Ishikawa (cell line): ENCODE measurements at regions not wholly inside any gene's neighbourhood (a gene's known extent, or its start where the extent isn't known, plus 50 kb on each side); places are given as distances from the start of the nearest gene placed in this dataset.

ENCODE experiments used
- CEBPB ChIP-seq: IDR thresholded peaks from 2 replicates; pipeline ENCODE4 v1.6.1; 2012
- CREB1 ChIP-seq: IDR thresholded peaks from 2 replicates; pipeline ENCODE4 v1.6.1; 2012; ENCODE audit warnings: low read depth
- EGR1 ChIP-seq: IDR thresholded peaks from 2 replicates; pipeline ENCODE4 v1.6.1; 2012
- EP300 ChIP-seq: IDR thresholded peaks from 2 replicates; pipeline ENCODE4 v1.6.1; 2012; ENCODE audit warnings: borderline replicate concordance
- FOXM1 ChIP-seq: IDR thresholded peaks from 2 replicates; pipeline ENCODE4 v1.6.1; 2012; ENCODE audit warnings: low read depth, borderline replicate concordance
- NFIC ChIP-seq: IDR thresholded peaks from 2 replicates; pipeline ENCODE4 v1.6.1; 2012
- RAD21 ChIP-seq: IDR thresholded peaks from 2 replicates; pipeline ENCODE4 v1.6.1; 2012; ENCODE audit warnings: low read depth
- TAF1 ChIP-seq: IDR thresholded peaks from 2 replicates; pipeline ENCODE4 v1.6.1; 2012; ENCODE audit warnings: low read depth, mild to moderate bottlenecking
- TCF12 ChIP-seq: IDR thresholded peaks from 2 replicates; pipeline ENCODE4 v1.6.1; 2012; ENCODE audit warnings: low read depth
- TEAD4 ChIP-seq: IDR thresholded peaks from 2 replicates; pipeline ENCODE4 v1.6.1; 2012
- USF1 ChIP-seq: IDR thresholded peaks from 2 replicates; pipeline ENCODE4 v1.6.1; 2012
- YY1 ChIP-seq: IDR thresholded peaks from 2 replicates; pipeline ENCODE4 v1.6.1; 2012; ENCODE audit warnings: low read depth
- ZBTB7A ChIP-seq: IDR thresholded peaks from 2 replicates; pipeline ENCODE4 v1.6.1; 2012; ENCODE audit warnings: low read depth
- TF ChIP-seq, protein P1 (sequence below): IDR thresholded peaks from 2 replicates; pipeline ENCODE4 v1.6.1; 2012
- TF ChIP-seq, protein P2 (sequence below): IDR thresholded peaks from 2 replicates; pipeline ENCODE4 v1.6.1; 2012; ENCODE audit warnings: low read depth, mild to moderate bottlenecking

DNA sequence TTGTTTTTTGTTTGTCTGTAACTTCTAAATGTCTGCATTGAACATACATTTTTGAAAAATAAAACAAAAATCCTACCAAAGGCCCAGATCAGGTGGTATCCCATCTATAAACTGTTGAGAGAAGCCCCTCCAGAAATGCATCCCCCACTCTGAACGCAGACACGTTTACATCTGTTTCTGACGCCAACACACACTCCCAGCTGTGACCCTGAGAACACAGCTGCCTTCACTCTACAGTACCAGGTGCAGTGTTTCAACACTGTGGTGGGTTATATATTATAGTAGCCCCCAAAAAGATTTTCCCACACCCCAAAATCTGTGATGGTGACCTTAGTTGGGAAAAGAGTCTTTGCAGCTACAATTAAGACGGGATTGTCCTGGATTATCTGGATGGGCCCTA is 199.1 kb upstream of the JARID2 start:
- no peak for TF ChIP-seq EP300
- no peak for TF ChIP-seq EGR1
- TF ChIP-seq TEAD4: no peak
- TF ChIP-seq, protein P1, sequence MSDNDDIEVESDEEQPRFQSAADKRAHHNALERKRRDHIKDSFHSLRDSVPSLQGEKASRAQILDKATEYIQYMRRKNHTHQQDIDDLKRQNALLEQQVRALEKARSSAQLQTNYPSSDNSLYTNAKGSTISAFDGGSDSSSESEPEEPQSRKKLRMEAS: no peak
- TF ChIP-seq ZBTB7A: no peak
- TF ChIP-seq TCF12: no peak
- no peak for TF ChIP-seq NFIC
- TF ChIP-seq TAF1: no peak
- no peak for TF ChIP-seq FOXM1
- TF ChIP-seq RAD21: no peak
- TF ChIP-seq CREB1: no peak
- no peak for TF ChIP-seq CEBPB

DNA sequence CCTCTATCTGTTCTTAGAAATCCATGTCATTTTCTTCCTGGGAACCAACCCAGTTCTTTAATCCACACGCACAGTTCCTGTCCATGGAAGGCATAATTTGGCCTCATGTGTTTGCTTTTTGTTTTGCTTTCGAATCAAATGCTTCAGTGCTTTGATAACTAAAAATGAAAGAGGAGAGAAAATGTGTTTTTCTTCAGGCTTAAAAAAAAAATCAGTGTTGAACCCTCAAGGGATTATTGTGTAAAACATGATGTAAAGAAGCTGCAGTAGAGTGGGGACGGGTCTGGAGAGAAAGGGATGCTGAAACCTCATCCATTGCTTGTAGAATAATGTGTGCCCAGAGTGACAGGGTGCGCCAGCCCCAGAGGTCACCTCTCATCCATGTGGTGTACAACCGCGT is 197.5 kb upstream of the JARID2 start:
- no peak for TF ChIP-seq CEBPB
- no peak for TF ChIP-seq TEAD4
- TF ChIP-seq, protein P1: no peak
- TF ChIP-seq NFIC: no peak
- TF ChIP-seq, protein P2, sequence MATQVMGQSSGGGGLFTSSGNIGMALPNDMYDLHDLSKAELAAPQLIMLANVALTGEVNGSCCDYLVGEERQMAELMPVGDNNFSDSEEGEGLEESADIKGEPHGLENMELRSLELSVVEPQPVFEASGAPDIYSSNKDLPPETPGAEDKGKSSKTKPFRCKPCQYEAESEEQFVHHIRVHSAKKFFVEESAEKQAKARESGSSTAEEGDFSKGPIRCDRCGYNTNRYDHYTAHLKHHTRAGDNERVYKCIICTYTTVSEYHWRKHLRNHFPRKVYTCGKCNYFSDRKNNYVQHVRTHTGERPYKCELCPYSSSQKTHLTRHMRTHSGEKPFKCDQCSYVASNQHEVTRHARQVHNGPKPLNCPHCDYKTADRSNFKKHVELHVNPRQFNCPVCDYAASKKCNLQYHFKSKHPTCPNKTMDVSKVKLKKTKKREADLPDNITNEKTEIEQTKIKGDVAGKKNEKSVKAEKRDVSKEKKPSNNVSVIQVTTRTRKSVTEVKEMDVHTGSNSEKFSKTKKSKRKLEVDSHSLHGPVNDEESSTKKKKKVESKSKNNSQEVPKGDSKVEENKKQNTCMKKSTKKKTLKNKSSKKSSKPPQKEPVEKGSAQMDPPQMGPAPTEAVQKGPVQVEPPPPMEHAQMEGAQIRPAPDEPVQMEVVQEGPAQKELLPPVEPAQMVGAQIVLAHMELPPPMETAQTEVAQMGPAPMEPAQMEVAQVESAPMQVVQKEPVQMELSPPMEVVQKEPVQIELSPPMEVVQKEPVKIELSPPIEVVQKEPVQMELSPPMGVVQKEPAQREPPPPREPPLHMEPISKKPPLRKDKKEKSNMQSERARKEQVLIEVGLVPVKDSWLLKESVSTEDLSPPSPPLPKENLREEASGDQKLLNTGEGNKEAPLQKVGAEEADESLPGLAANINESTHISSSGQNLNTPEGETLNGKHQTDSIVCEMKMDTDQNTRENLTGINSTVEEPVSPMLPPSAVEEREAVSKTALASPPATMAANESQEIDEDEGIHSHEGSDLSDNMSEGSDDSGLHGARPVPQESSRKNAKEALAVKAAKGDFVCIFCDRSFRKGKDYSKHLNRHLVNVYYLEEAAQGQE: no peak
- TF ChIP-seq FOXM1: no peak
- no peak for TF ChIP-seq TCF12
- no peak for TF ChIP-seq ZBTB7A
- TF ChIP-seq YY1: no peak
- TF ChIP-seq TAF1: no peak

- no peak for TF ChIP-seq YY1
These were observed 187.4 kb upstream of the JARID2 start for GRCh38 chr6:15058200-15059061.

GRCh38 chr6:15061180-15061641 is 184.7 kb upstream of the JARID2 start:
- TF ChIP-seq USF1: no peak
- TF ChIP-seq, protein P2: no peak
- TF ChIP-seq ZBTB7A: no peak
- TF ChIP-seq CREB1: no peak
- TF ChIP-seq RAD21: no peak
- no peak for TF ChIP-seq NFIC

DNA sequence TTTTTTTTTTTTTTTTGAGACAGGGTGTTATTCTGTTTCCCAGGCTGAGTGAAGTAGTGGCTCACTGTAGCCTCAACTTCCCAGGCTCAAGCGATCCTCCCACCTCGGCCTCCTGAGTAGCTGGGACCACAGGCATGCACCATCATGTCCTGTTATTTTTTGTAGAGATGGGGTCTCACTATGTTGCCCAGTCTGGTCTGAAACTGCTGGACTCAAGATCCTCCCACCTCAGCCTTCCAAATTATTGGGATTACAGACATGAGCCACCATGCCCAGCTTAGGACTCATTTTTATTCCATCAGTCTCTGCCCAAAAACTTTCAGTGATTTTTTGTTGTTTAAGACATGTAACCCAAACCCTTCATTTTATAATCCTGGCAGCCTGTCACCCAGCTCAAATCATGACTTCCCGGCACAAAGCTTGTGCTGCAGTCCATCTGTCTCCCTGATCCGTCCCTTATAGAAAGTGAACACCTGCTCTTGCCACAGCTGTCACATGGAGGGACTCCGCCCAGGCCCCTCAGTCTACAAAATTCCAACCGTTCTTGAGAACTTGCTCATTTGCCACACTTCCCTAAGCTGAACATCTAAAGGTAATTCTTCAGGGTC is 183.9 kb upstream of the JARID2 start:
- TF ChIP-seq RAD21 (no peak), CEBPB (no peak), USF1 (no peak), TCF12 (no peak), FOXM1 (no peak), NFIC (no peak), CREB1 (no peak), ZBTB7A (no peak), TAF1 (no peak), TEAD4 (no peak), EGR1 (no peak), YY1 (no peak)
- TF ChIP-seq, protein P2: no peak
- TF ChIP-seq, protein P1: no peak
